SH-SY5Y (cell line): ENCODE measurements at regions not wholly inside any gene's neighbourhood (a gene's known extent, or its start where the extent isn't known, plus 50 kb on each side); places are given as distances from the start of the nearest gene placed in this dataset.

Experiments
- GATA2 ChIP-seq: IDR thresholded peaks from 2 replicates; pipeline ENCODE4 v1.6.1; 2011; ENCODE audit warnings: mild to moderate bottlenecking, low read depth, low read length
- GATA3 ChIP-seq: IDR thresholded peaks from 2 replicates; pipeline ENCODE4 v1.6.1; 2011; ENCODE audit warnings: low read depth, mild to moderate bottlenecking, low read length, moderate library complexity

DNA sequence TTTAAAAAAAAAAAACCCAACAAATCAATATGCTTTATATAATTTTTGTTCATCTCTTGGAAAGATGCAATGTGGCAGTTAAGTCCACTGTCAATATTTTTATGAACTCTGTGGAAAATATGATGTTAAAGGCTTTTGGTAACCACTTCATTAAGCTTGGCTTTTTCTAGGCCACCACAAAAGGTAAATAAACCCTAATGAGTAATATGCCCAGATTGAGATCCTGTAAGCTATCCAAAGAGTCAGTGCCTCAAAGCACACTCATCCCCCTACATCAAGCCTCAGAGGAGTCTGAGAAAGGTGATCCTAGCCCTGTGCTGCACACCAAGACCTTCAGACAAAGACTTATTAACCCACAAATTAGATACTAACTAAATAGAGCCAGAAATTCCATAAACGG, 121.1 kb downstream of the CDC5L start:
- TF ChIP-seq GATA2, result no peak
- no peak for TF ChIP-seq GATA3
